ENCODE measurements at regions not wholly inside any gene's neighbourhood (a gene's known extent, or its start where the extent isn't known, plus 50 kb on each side); places are given as distances from the start of the nearest gene placed in this dataset.

- TF ChIP-seq CTCF (IDR thresholded peaks at IDR 0.05; ENCODE audit: insufficient read depth, low read length) (no peak), POLR2AphosphoS5 (IDR thresholded peaks at IDR 0.05; ENCODE audit: low read depth) (no peak), GABPA (IDR thresholded peaks at IDR 0.05; ENCODE audit: low read depth) (no peak), REST (IDR thresholded peaks at IDR 0.05; ENCODE audit: insufficient replicate concordance, low read depth) (no peak), SPI1 (IDR thresholded peaks at IDR 0.05; ENCODE audit: borderline replicate concordance, low read depth) (no peak)
These were observed 160.6 kb upstream of the JUN start for GRCh38 chr1:58944439-58944838.

Measured in HL-60 (cell line).